ENCODE measurements at regions not wholly inside any gene's neighbourhood (a gene's known extent, or its start where the extent isn't known, plus 50 kb on each side); places are given as distances from the start of the nearest gene placed in this dataset.
"Not testable (repeated sequence)": the region's sequence is repeated elsewhere in the genome, so short reads cannot be mapped to it uniquely, and the experiment has no call there.

DNA sequence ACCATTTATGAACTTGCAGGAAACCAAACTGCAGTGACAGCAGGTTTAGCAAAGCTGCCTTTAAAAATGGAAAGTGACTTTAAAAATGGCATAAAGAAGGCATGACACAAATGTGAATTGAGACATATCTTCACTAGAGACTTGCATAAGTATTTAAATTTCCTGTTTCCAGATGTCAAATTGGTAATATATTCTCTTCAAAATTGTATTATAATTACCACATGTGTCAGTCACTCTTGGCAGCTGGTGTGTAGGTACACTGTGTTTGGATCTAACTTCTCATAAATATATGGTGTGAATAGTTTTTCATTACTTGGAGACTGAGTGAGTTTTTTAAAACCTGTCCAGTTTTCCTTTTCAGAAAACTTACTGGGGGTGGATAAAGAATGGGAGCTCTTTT is 636.2 kb upstream of the SGO1 start:
- Histone ChIP-seq H2BK5ac (ENCODE audit: insufficient read length, low read length) (no peak overlapping the region), H2BK120ac (ENCODE audit: low read depth, low read length, poor library complexity, severe bottlenecking) (no peak overlapping the region), H4K91ac (ENCODE audit: insufficient read length, low read depth, low read length) (no peak overlapping the region), H3K27me3 (ENCODE audit: insufficient read depth, low read length) (no peaks in the 10 kb centered on the region), H4K20me1 (ENCODE audit: control insufficient read depth, insufficient read depth, insufficient read length) (no peaks in the 10 kb centered on the region), H3T11ph (ENCODE audit: low read length) (no peak overlapping the region), H3K9me3 (ENCODE audit: control insufficient read depth, low read depth, low read length) (no peaks in the 10 kb centered on the region), H3K79me2 (ENCODE audit: insufficient read depth, low read length) (no peaks in the 10 kb centered on the region), H2AK5ac (ENCODE audit: insufficient read length, low read length) (no peak overlapping the region), H3K23ac (ENCODE audit: insufficient read length, low read depth, low read length) (no peak overlapping the region), H2AFZ (ENCODE audit: low read length) (no peak overlapping the region), H2BK12ac (ENCODE audit: insufficient read length, low read depth, low read length) (no peak overlapping the region), H4K5ac (ENCODE audit: insufficient read length, low read depth, low read length) (no peak overlapping the region), H3K18ac (ENCODE audit: insufficient read length, low read depth, low read length) (no peak overlapping the region), H3K79me1 (ENCODE audit: insufficient read depth, low read depth, low read length, poor library complexity, severe bottlenecking) (no peaks in the 10 kb centered on the region), H3K56ac (ENCODE audit: insufficient read length, low read depth, low read length) (no peak overlapping the region), H3K4me1 (ENCODE audit: insufficient read depth, low read length) (no peaks in the 10 kb centered on the region), H4K8ac (replicated peaks; ENCODE audit: insufficient read length, low read depth, low read length) (no peak overlapping the region), H3K23me2 (ENCODE audit: insufficient read length, low read depth, low read length, poor library complexity, severe bottlenecking) (no peaks in the 10 kb centered on the region), H3K4ac (ENCODE audit: low read depth, low read length) (no peak overlapping the region), H3K27ac (ENCODE audit: insufficient read length, low read depth, low read length) (no peak overlapping the region), H3K9ac (ENCODE audit: extremely low read depth, insufficient read length, low read length) (no peak overlapping the region), H2BK20ac (ENCODE audit: low read depth, low read length, poor library complexity, severe bottlenecking) (no peak overlapping the region), H3K14ac (ENCODE audit: insufficient read depth, low read length) (no peak overlapping the region), H2BK15ac (ENCODE audit: low read depth, low read length) (no peak overlapping the region), H3K4me2 (ENCODE audit: insufficient read depth, insufficient read length, low read length) (no peak overlapping the region)
- Mint-ChIP-seq H3K4me3 (no peak overlapping the region), H3K36me3 (ENCODE audit: insufficient read depth in 1 of 3, low read depth in 3 of 3) (peaks cover 2 to 17% (median 11%) of the 10 kb centered on the region in 3 experiments; a peak in 6 of 7 replicates), H3K27ac (no peak overlapping the region), H3K9me3 (peaks cover 13 to 15% of the 10 kb centered on the region in 2 experiments), H3K27me3 (ENCODE audit: low read depth) (no peaks in the 10 kb centered on the region), H3K4me1 (no peaks in the 10 kb centered on the region)
- no peak for DNase-seq
- TF ChIP-seq, protein P1, sequence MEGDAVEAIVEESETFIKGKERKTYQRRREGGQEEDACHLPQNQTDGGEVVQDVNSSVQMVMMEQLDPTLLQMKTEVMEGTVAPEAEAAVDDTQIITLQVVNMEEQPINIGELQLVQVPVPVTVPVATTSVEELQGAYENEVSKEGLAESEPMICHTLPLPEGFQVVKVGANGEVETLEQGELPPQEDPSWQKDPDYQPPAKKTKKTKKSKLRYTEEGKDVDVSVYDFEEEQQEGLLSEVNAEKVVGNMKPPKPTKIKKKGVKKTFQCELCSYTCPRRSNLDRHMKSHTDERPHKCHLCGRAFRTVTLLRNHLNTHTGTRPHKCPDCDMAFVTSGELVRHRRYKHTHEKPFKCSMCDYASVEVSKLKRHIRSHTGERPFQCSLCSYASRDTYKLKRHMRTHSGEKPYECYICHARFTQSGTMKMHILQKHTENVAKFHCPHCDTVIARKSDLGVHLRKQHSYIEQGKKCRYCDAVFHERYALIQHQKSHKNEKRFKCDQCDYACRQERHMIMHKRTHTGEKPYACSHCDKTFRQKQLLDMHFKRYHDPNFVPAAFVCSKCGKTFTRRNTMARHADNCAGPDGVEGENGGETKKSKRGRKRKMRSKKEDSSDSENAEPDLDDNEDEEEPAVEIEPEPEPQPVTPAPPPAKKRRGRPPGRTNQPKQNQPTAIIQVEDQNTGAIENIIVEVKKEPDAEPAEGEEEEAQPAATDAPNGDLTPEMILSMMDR (conservative IDR thresholded peaks at IDR 0.05), result no peak

DNA sequence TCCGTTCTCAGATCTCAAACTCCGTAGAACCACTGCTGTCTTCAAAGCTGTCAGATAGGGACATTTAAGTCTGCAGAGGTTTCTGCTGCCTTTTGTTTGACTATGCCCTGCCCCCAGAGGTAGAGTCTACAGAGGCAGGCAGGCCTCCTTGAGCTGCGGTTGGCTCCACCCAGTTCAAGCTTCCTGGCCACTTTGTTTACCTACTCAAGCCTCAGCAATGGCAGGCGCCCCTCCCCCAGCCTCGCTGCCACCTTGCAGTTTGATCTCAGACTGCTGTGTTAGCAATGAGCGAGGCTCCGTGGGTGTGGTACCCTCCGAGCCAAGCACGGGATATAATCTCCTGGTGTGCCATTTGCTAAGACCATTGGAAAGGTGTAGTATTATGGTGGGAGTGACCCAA is 634.9 kb upstream of the SGO1 start:
- no CpG with 5 or more reads among the region's 9 CpGs for WGBS (ENCODE audit: extremely low coverage, insufficient read length, low lambda C conversion rate)

More for the DNA sequence above, 634.9 kb upstream of the SGO1 start:
- not testable (repeated sequence) for H4K20me1 ChIP-seq (ENCODE audit: control insufficient read depth, insufficient read depth, insufficient read length); H2AK5ac ChIP-seq (ENCODE audit: insufficient read length, low read length); H3K9me3 ChIP-seq (ENCODE audit: control insufficient read depth, low read depth, low read length); H4K5ac ChIP-seq (ENCODE audit: insufficient read length, low read depth, low read length); H3K4me1 Mint-ChIP-seq; H3K79me1 ChIP-seq (ENCODE audit: insufficient read depth, low read depth, low read length, poor library complexity, severe bottlenecking); H2BK120ac ChIP-seq (ENCODE audit: low read depth, low read length, poor library complexity, severe bottlenecking); H4K91ac ChIP-seq (ENCODE audit: insufficient read length, low read depth, low read length); H2BK15ac ChIP-seq (ENCODE audit: low read depth, low read length); H3K23me2 ChIP-seq (ENCODE audit: insufficient read length, low read depth, low read length, poor library complexity, severe bottlenecking); H3K27me3 Mint-ChIP-seq (ENCODE audit: low read depth); H2BK20ac ChIP-seq (ENCODE audit: low read depth, low read length, poor library complexity, severe bottlenecking); H3K4me3 Mint-ChIP-seq; H3K27me3 ChIP-seq (ENCODE audit: insufficient read depth, low read length); H3K14ac ChIP-seq (ENCODE audit: insufficient read depth, low read length); H3K4me1 ChIP-seq (ENCODE audit: insufficient read depth, low read length); H2BK5ac ChIP-seq (ENCODE audit: insufficient read length, low read length); DNase-seq; H2BK12ac ChIP-seq (ENCODE audit: insufficient read length, low read depth, low read length); H3T11ph ChIP-seq (ENCODE audit: low read length); H3K79me2 ChIP-seq (ENCODE audit: insufficient read depth, low read length); H3K23ac ChIP-seq (ENCODE audit: insufficient read length, low read depth, low read length); H3K18ac ChIP-seq (ENCODE audit: insufficient read length, low read depth, low read length); H3K27ac ChIP-seq (ENCODE audit: insufficient read length, low read depth, low read length); H4K8ac ChIP-seq (replicated peaks; ENCODE audit: insufficient read length, low read depth, low read length); H3K9ac ChIP-seq (ENCODE audit: extremely low read depth, insufficient read length, low read length); H3K56ac ChIP-seq (ENCODE audit: insufficient read length, low read depth, low read length); H3K4ac ChIP-seq (ENCODE audit: low read depth, low read length); H3K4me2 ChIP-seq (ENCODE audit: insufficient read depth, insufficient read length, low read length); H2AFZ ChIP-seq (ENCODE audit: low read length); H3K27ac Mint-ChIP-seq
- H3K9me3 Mint-ChIP-seq, result peaks cover 13 to 15% of the 10 kb centered on the region in 2 experiments
- H3K36me3 Mint-ChIP-seq (ENCODE audit: insufficient read depth in 1 of 3, low read depth in 3 of 3), result peaks cover 2 to 17% (median 11%) of the 10 kb centered on the region in 3 experiments; a peak in 6 of 7 replicates

Measured in H9 (cell line).